ENCODE measurements at regions not wholly inside any gene's neighbourhood (a gene's known extent, or its start where the extent isn't known, plus 50 kb on each side); places are given as distances from the start of the nearest gene placed in this dataset.

DNA sequence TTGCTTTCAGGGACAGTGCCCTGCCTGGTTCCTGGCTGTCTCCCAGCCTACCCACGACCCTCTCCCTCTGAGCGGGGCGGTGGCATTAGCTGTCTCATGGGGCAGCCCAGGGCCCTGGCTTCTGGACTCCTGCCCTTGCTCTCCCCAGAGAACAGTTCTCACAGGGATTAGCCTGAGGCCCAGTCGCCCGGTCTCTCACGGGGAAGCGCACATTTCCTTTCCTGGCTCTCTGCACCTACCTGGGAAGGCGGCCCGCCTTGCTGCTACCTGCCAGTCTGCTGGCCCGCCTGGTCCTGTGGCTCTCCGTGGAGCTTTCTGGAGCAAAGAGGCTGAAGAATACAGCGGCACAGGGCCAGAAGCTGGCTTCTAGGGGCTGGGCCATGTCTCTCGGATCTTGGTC is 128.4 kb downstream of the FHDC1 start:
- TF ChIP-seq, protein P1, sequence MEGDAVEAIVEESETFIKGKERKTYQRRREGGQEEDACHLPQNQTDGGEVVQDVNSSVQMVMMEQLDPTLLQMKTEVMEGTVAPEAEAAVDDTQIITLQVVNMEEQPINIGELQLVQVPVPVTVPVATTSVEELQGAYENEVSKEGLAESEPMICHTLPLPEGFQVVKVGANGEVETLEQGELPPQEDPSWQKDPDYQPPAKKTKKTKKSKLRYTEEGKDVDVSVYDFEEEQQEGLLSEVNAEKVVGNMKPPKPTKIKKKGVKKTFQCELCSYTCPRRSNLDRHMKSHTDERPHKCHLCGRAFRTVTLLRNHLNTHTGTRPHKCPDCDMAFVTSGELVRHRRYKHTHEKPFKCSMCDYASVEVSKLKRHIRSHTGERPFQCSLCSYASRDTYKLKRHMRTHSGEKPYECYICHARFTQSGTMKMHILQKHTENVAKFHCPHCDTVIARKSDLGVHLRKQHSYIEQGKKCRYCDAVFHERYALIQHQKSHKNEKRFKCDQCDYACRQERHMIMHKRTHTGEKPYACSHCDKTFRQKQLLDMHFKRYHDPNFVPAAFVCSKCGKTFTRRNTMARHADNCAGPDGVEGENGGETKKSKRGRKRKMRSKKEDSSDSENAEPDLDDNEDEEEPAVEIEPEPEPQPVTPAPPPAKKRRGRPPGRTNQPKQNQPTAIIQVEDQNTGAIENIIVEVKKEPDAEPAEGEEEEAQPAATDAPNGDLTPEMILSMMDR (conservative IDR thresholded peaks at IDR 0.05) = no peak
- TF ChIP-seq ZFX (IDR thresholded peaks at IDR 0.05) = no peak
